Neural cell (in vitro differentiated cells): ENCODE measurements at regions not wholly inside any gene's neighbourhood (a gene's known extent, or its start where the extent isn't known, plus 50 kb on each side); places are given as distances from the start of the nearest gene placed in this dataset.

ENCODE experiments used
- MXI1 ChIP-seq: fragments of 450-650 bp; conservative IDR thresholded peaks from 2 replicates; pipeline ENCODE4 v1.6.1; 2014; ENCODE audit warnings: antibody characterized with exemption, mild to moderate bottlenecking; ENCODE audit not compliant: poor library complexity, severe bottlenecking
- SMC3 ChIP-seq: fragments of 450-650 bp; conservative IDR thresholded peaks from 2 replicates; pipeline ENCODE4 v1.6.1; 2014; ENCODE audit warnings: antibody characterized with exemption, mild to moderate bottlenecking, moderate library complexity; ENCODE audit not compliant: poor library complexity
- TF ChIP-seq, protein P1 (sequence below): fragments of 450-650 bp; IDR thresholded peaks from 2 replicates; pipeline ENCODE4 v1.5.1; 2014; ENCODE audit warnings: antibody characterized with exemption, mild to moderate bottlenecking, moderate library complexity; ENCODE audit not compliant: poor library complexity, severe bottlenecking
- TF ChIP-seq, protein P2 (sequence below): IDR thresholded peaks from 2 replicates; pipeline ENCODE4 v1.6.1; 2012; ENCODE audit warnings: borderline replicate concordance

DNA sequence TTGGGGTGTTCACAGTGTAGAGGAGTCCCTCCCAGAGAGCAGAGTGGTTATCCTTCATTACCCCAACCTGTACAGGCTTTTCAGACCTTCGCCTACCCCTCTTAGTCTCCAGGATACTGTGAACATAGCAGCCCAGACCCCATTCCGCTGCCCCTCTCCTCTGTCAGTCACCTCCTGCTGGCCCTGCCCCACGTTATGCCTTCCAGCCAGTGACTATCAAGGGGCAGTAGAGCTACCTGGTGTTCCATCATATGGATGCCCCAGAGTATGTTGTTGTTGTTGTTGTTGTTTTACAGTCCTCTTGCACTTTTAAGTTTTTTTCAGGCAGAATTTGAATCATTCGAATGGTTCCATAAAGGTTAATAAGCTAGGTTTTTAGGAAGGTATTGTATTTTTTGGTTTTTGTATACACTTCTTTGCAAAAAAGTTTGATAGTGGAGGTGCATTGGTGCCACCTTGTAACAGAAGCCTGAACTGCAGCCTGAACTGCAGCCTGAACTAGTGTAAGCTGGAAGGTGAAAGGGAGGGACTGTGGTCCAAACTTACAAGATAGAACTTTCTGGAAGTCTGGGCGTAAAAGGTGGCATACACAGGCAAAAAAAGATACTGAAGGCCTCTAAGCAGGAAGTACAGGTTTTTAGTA is 101.4 kb upstream of the RAB40AL start:
- TF ChIP-seq SMC3 (peak; percentile 55), MXI1 (no peak)
- TF ChIP-seq, protein P1, sequence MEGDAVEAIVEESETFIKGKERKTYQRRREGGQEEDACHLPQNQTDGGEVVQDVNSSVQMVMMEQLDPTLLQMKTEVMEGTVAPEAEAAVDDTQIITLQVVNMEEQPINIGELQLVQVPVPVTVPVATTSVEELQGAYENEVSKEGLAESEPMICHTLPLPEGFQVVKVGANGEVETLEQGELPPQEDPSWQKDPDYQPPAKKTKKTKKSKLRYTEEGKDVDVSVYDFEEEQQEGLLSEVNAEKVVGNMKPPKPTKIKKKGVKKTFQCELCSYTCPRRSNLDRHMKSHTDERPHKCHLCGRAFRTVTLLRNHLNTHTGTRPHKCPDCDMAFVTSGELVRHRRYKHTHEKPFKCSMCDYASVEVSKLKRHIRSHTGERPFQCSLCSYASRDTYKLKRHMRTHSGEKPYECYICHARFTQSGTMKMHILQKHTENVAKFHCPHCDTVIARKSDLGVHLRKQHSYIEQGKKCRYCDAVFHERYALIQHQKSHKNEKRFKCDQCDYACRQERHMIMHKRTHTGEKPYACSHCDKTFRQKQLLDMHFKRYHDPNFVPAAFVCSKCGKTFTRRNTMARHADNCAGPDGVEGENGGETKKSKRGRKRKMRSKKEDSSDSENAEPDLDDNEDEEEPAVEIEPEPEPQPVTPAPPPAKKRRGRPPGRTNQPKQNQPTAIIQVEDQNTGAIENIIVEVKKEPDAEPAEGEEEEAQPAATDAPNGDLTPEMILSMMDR: peak; percentile 60
- TF ChIP-seq, protein P2, sequence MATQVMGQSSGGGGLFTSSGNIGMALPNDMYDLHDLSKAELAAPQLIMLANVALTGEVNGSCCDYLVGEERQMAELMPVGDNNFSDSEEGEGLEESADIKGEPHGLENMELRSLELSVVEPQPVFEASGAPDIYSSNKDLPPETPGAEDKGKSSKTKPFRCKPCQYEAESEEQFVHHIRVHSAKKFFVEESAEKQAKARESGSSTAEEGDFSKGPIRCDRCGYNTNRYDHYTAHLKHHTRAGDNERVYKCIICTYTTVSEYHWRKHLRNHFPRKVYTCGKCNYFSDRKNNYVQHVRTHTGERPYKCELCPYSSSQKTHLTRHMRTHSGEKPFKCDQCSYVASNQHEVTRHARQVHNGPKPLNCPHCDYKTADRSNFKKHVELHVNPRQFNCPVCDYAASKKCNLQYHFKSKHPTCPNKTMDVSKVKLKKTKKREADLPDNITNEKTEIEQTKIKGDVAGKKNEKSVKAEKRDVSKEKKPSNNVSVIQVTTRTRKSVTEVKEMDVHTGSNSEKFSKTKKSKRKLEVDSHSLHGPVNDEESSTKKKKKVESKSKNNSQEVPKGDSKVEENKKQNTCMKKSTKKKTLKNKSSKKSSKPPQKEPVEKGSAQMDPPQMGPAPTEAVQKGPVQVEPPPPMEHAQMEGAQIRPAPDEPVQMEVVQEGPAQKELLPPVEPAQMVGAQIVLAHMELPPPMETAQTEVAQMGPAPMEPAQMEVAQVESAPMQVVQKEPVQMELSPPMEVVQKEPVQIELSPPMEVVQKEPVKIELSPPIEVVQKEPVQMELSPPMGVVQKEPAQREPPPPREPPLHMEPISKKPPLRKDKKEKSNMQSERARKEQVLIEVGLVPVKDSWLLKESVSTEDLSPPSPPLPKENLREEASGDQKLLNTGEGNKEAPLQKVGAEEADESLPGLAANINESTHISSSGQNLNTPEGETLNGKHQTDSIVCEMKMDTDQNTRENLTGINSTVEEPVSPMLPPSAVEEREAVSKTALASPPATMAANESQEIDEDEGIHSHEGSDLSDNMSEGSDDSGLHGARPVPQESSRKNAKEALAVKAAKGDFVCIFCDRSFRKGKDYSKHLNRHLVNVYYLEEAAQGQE: no peak
